Stimulated activated memory B cell treated with anti-CD40 and anti-IgM and Interleukin-4, amounts not matched to agents 10 μg/mL and 1 μg/mL and 100 μg/mL, for 72 hours (primary cell): ENCODE measurements at regions not wholly inside any gene's neighbourhood (a gene's known extent, or its start where the extent isn't known, plus 50 kb on each side); places are given as distances from the start of the nearest gene placed in this dataset.

ENCODE experiments used
- ATAC-seq: fragments of 150-1000 bp; cut with Tn5 transposase; 2 replicates; pipeline ENCODE4 v1.10.0; 2021
- H3K27ac Mint-ChIP-seq: one replicate; pipeline ENCODE4 v1.8.0; 2022; ENCODE audit warnings: mild to moderate bottlenecking, mixed read lengths
- H3K27me3 Mint-ChIP-seq: one replicate; pipeline ENCODE4 v1.8.0; 2022; ENCODE audit warnings: mixed read lengths
- H3K36me3 Mint-ChIP-seq: one replicate; pipeline ENCODE4 v1.8.0; 2022; ENCODE audit warnings: mixed read lengths
- H3K4me1 Mint-ChIP-seq: one replicate; pipeline ENCODE4 v1.8.0; 2022; ENCODE audit warnings: mixed read lengths
- H3K4me3 Mint-ChIP-seq: one replicate; pipeline ENCODE4 v1.8.0; 2022; ENCODE audit warnings: mild to moderate bottlenecking, moderate library complexity, mixed read lengths
- H3K9me3 Mint-ChIP-seq: one replicate; pipeline ENCODE4 v1.8.0; 2022; ENCODE audit warnings: mixed read lengths

- Mint-ChIP-seq H3K4me1 (peaks cover 5% of the 10 kb centered on the region), H3K27me3 (peaks cover 78% of the 10 kb centered on the region), H3K36me3 (no peaks in the 10 kb centered on the region), H3K4me3 (no peak overlapping the region), H3K9me3 (no peaks in the 10 kb centered on the region), H3K27ac (no peak overlapping the region)
- ATAC-seq: no peak
Measured at GRCh38 chr6:166008441-166009369, 158.9 kb downstream of the TBXT start.

- ATAC-seq: no peak
- Mint-ChIP-seq H3K27me3 (peaks cover 86% of the 10 kb centered on the region), H3K27ac (no peak overlapping the region), H3K4me1 (peaks cover 5% of the 10 kb centered on the region), H3K36me3 (no peaks in the 10 kb centered on the region), H3K4me3 (peak overlapping the region; percentile 2), H3K9me3 (no peaks in the 10 kb centered on the region)
Measured at GRCh38 chr6:166007349-166008263, 160.0 kb downstream of the TBXT start.

- Mint-ChIP-seq H3K4me1 (peaks cover 5% of the 10 kb centered on the region), H3K27me3 (peaks cover 82% of the 10 kb centered on the region), H3K36me3 (no peaks in the 10 kb centered on the region), H3K27ac (no peak overlapping the region), H3K4me3 (no peak overlapping the region), H3K9me3 (no peaks in the 10 kb centered on the region)
- ATAC-seq: no peak
Measured at GRCh38 chr6:166006900-166007301, 160.8 kb downstream of the TBXT start.

GRCh38 chr6:166005944-166006899 lies 161.4 kb downstream of the TBXT start:
- Mint-ChIP-seq H3K4me1 (peaks cover 5% of the 10 kb centered on the region), H3K9me3 (no peaks in the 10 kb centered on the region), H3K4me3 (no peak overlapping the region), H3K27me3 (peaks cover 82% of the 10 kb centered on the region), H3K36me3 (no peaks in the 10 kb centered on the region), H3K27ac (no peak overlapping the region)
- ATAC-seq: no peak

GRCh38 chr6:166005401-166005943 lies 162.2 kb downstream of the TBXT start:
- Mint-ChIP-seq H3K4me3 (no peak overlapping the region), H3K9me3 (no peaks in the 10 kb centered on the region), H3K36me3 (no peaks in the 10 kb centered on the region), H3K4me1 (peaks cover 5% of the 10 kb centered on the region), H3K27me3 (peaks cover 80% of the 10 kb centered on the region), H3K27ac (no peak overlapping the region)
- no peak for ATAC-seq

GRCh38 chr6:166004876-166005275 lies 162.8 kb downstream of the TBXT start:
- Mint-ChIP-seq H3K4me1 (peaks cover 5% of the 10 kb centered on the region), H3K36me3 (no peaks in the 10 kb centered on the region), H3K27me3 (peaks cover 74% of the 10 kb centered on the region), H3K9me3 (no peaks in the 10 kb centered on the region), H3K4me3 (no peak overlapping the region), H3K27ac (no peak overlapping the region)
- no peak for ATAC-seq

- Mint-ChIP-seq H3K27ac (no peak overlapping the region), H3K4me3 (no peak overlapping the region), H3K27me3 (peaks cover 71% of the 10 kb centered on the region), H3K36me3 (no peaks in the 10 kb centered on the region), H3K4me1 (peaks cover 5% of the 10 kb centered on the region), H3K9me3 (no peaks in the 10 kb centered on the region)
- ATAC-seq: no peak
Measured at GRCh38 chr6:166004471-166004870, 163.2 kb downstream of the TBXT start.

GRCh38 chr6:166003569-166003968 lies 164.1 kb downstream of the TBXT start:
- no peak for ATAC-seq
- no peaks in the 10 kb centered on the region for H3K36me3 Mint-ChIP-seq
- H3K9me3 Mint-ChIP-seq: no peaks in the 10 kb centered on the region
- H3K4me1 Mint-ChIP-seq: peaks cover 5% of the 10 kb centered on the region
- no peak overlapping the region for H3K4me3 Mint-ChIP-seq
- no peak overlapping the region for H3K27ac Mint-ChIP-seq
- H3K27me3 Mint-ChIP-seq: peaks cover 70% of the 10 kb centered on the region

GRCh38 chr6:166001359-166001758 lies 166.3 kb downstream of the TBXT start:
- no peaks in the 10 kb centered on the region for H3K36me3 Mint-ChIP-seq
- no peaks in the 10 kb centered on the region for H3K4me1 Mint-ChIP-seq
- no peaks in the 10 kb centered on the region for H3K9me3 Mint-ChIP-seq
- peaks cover 48% of the 10 kb centered on the region for H3K27me3 Mint-ChIP-seq
- no peak for ATAC-seq
- no peak overlapping the region for H3K27ac Mint-ChIP-seq
- H3K4me3 Mint-ChIP-seq: no peak overlapping the region

- Mint-ChIP-seq H3K4me3 (no peak overlapping the region), H3K36me3 (no peaks in the 10 kb centered on the region), H3K27me3 (peaks cover 33% of the 10 kb centered on the region), H3K9me3 (no peaks in the 10 kb centered on the region), H3K4me1 (no peaks in the 10 kb centered on the region), H3K27ac (no peak overlapping the region)
- no peak for ATAC-seq
Measured at GRCh38 chr6:165999279-165999678, 168.4 kb downstream of the TBXT start.

GRCh38 chr6:165998072-165998471 lies 169.6 kb downstream of the TBXT start:
- Mint-ChIP-seq H3K9me3 (no peaks in the 10 kb centered on the region), H3K4me3 (no peak overlapping the region), H3K4me1 (no peaks in the 10 kb centered on the region), H3K27ac (no peak overlapping the region), H3K36me3 (no peaks in the 10 kb centered on the region), H3K27me3 (peaks cover 21% of the 10 kb centered on the region)
- no peak for ATAC-seq

- ATAC-seq: no peak
- Mint-ChIP-seq H3K4me3 (no peak overlapping the region), H3K27me3 (peaks cover 41% of the 10 kb centered on the region), H3K27ac (no peak overlapping the region), H3K9me3 (no peaks in the 10 kb centered on the region), H3K4me1 (peaks cover 15% of the 10 kb centered on the region), H3K36me3 (no peaks in the 10 kb centered on the region)
Measured at GRCh38 chr6:165991341-165991740, 176.3 kb downstream of the TBXT start.

- Mint-ChIP-seq H3K36me3 (no peaks in the 10 kb centered on the region), H3K27ac (no peak overlapping the region), H3K9me3 (no peaks in the 10 kb centered on the region), H3K4me3 (no peak overlapping the region), H3K4me1 (peaks cover 18% of the 10 kb centered on the region), H3K27me3 (peaks cover 52% of the 10 kb centered on the region)
- ATAC-seq: no peak
Measured at GRCh38 chr6:165990216-165990615, 177.4 kb downstream of the TBXT start.

- no peaks in the 10 kb centered on the region for H3K9me3 Mint-ChIP-seq
- H3K4me1 Mint-ChIP-seq: peaks cover 18% of the 10 kb centered on the region
- peaks cover 57% of the 10 kb centered on the region for H3K27me3 Mint-ChIP-seq
- H3K36me3 Mint-ChIP-seq: no peaks in the 10 kb centered on the region
- no peak for ATAC-seq
- H3K27ac Mint-ChIP-seq: no peak overlapping the region
- H3K4me3 Mint-ChIP-seq: no peak overlapping the region
Measured at GRCh38 chr6:165988757-165989456, 178.7 kb downstream of the TBXT start.
